ENCODE measurements at regions not wholly inside any gene's neighbourhood (a gene's known extent, or its start where the extent isn't known, plus 50 kb on each side); places are given as distances from the start of the nearest gene placed in this dataset.

- no peak for DNase-seq
These were observed 488.3 kb downstream of the CDH26 start for GRCh38 chr20:60446267-60447111.

- DNase-seq: no peak
These were observed 489.5 kb downstream of the CDH26 start for GRCh38 chr20:60447703-60448102.

GRCh38 chr20:60453388-60454246, 495.4 kb downstream of the CDH26 start:
- DNase-seq: no peak

- no peak for DNase-seq
These were observed 496.3 kb downstream of the CDH26 start for GRCh38 chr20:60454491-60454890.

GRCh38 chr20:60455272-60455671, 497.0 kb downstream of the CDH26 start:
- DNase-seq: no peak

- DNase-seq: no peak
These were observed 501.0 kb downstream of the CDH26 start for GRCh38 chr20:60459212-60459611.

- DNase-seq: no peak
These were observed 503.8 kb downstream of the CDH26 start for GRCh38 chr20:60461993-60462392.

- DNase-seq: no peak
These were observed 505.6 kb downstream of the CDH26 start for GRCh38 chr20:60463798-60464197.

GRCh38 chr20:60465439-60465838, 507.2 kb downstream of the CDH26 start:
- no peak for DNase-seq

- no peak for DNase-seq
These were observed 507.9 kb downstream of the CDH26 start for GRCh38 chr20:60465993-60466686.

- no peak for DNase-seq
These were observed 508.4 kb downstream of the CDH26 start for GRCh38 chr20:60466687-60467022.

- no peak for DNase-seq
These were observed 508.9 kb downstream of the CDH26 start for GRCh38 chr20:60467078-60467477.

- DNase-seq: no peak
These were observed 509.5 kb downstream of the CDH26 start for GRCh38 chr20:60467771-60468170.

- DNase-seq: no peak
These were observed 511.6 kb downstream of the CDH26 start for GRCh38 chr20:60469829-60470228.

GRCh38 chr20:60470366-60470765, 512.1 kb downstream of the CDH26 start:
- no peak for DNase-seq

GRCh38 chr20:60473211-60473610, 515.0 kb downstream of the CDH26 start:
- DNase-seq: no peak

- DNase-seq: no peak
These were observed 516.2 kb downstream of the CDH26 start for GRCh38 chr20:60474385-60474910.

GRCh38 chr20:60476045-60476444, 517.8 kb downstream of the CDH26 start:
- no peak for DNase-seq

- DNase-seq: no peak
These were observed 519.7 kb downstream of the CDH26 start for GRCh38 chr20:60477958-60478357.

- no peak for DNase-seq
These were observed 520.3 kb downstream of the CDH26 start for GRCh38 chr20:60478533-60478932.

- DNase-seq: no peak
These were observed 522.9 kb downstream of the CDH26 start for GRCh38 chr20:60480950-60481742.

GRCh38 chr20:60481743-60482133, 523.5 kb downstream of the CDH26 start:
- no peak for DNase-seq
